ENCODE measurements at regions not wholly inside any gene's neighbourhood (a gene's known extent, or its start where the extent isn't known, plus 50 kb on each side); places are given as distances from the start of the nearest gene placed in this dataset.

- DNase-seq, result peak; percentile 47
Observed at GRCh38 chr1:4512636-4513035, 141.8 kb upstream of the AJAP1 start.

GRCh38 chr1:4513685-4514084, 140.7 kb upstream of the AJAP1 start:
- H3K27ac ChIP-seq (replicated peaks), result no peak overlapping the region
- DNase-seq, result no peak
- peaks cover 54% of the 10 kb centered on the region for H3K4me1 ChIP-seq
- H3K27me3 ChIP-seq (ENCODE audit: low read depth), result no peaks in the 10 kb centered on the region
- no peaks in the 10 kb centered on the region for H3K36me3 ChIP-seq
- no peak overlapping the region for H3K4me3 ChIP-seq
- H3K9me3 ChIP-seq (replicated peaks), result no peaks in the 10 kb centered on the region
- intact Hi-C loops (cut with micrococcal nuclease), result no loop called here
- TF ChIP-seq CTCF (IDR thresholded peaks at IDR 0.05; ENCODE audit: borderline replicate concordance), result no peak

More at GRCh38 chr1:4512636-4513035, 141.8 kb upstream of the AJAP1 start:
- intact Hi-C loops (cut with micrococcal nuclease), result no loop called here
- Histone ChIP-seq H3K9me3 (replicated peaks) (no peaks in the 10 kb centered on the region), H3K27me3 (ENCODE audit: low read depth) (peaks cover 4% of the 10 kb centered on the region), H3K4me3 (no peak overlapping the region), H3K4me1 (peaks cover 54% of the 10 kb centered on the region), H3K27ac (replicated peaks) (peak overlapping the region; percentile 62), H3K36me3 (no peaks in the 10 kb centered on the region)
- TF ChIP-seq CTCF (IDR thresholded peaks at IDR 0.05; ENCODE audit: borderline replicate concordance), result no peak

- Histone ChIP-seq H3K27me3 (ENCODE audit: low read depth) (no peaks in the 10 kb centered on the region), H3K36me3 (no peaks in the 10 kb centered on the region), H3K4me1 (peaks cover 41% of the 10 kb centered on the region), H3K9me3 (replicated peaks) (no peaks in the 10 kb centered on the region), H3K27ac (replicated peaks) (no peak overlapping the region), H3K4me3 (no peak overlapping the region)
- intact Hi-C loops (cut with micrococcal nuclease), result no loop called here
- DNase-seq, result no peak
- TF ChIP-seq CTCF (IDR thresholded peaks at IDR 0.05; ENCODE audit: borderline replicate concordance), result no peak
Observed at GRCh38 chr1:4515727-4516289, 138.6 kb upstream of the AJAP1 start.

- Histone ChIP-seq H3K4me1 (peaks cover 37% of the 10 kb centered on the region), H3K4me3 (no peak overlapping the region), H3K27ac (replicated peaks) (no peak overlapping the region), H3K9me3 (replicated peaks) (no peaks in the 10 kb centered on the region), H3K36me3 (no peaks in the 10 kb centered on the region), H3K27me3 (ENCODE audit: low read depth) (no peaks in the 10 kb centered on the region)
- no peak for TF ChIP-seq CTCF (IDR thresholded peaks at IDR 0.05; ENCODE audit: borderline replicate concordance)
- intact Hi-C loops (cut with micrococcal nuclease), result no loop called here
- no peak for DNase-seq
Observed at GRCh38 chr1:4516596-4516995, 137.8 kb upstream of the AJAP1 start.

- no peak for DNase-seq
- no peaks in the 10 kb centered on the region for H3K9me3 ChIP-seq (replicated peaks)
- no peak overlapping the region for H3K27ac ChIP-seq (replicated peaks)
- intact Hi-C loops (cut with micrococcal nuclease), result no loop called here
- peaks cover 30% of the 10 kb centered on the region for H3K4me1 ChIP-seq
- H3K27me3 ChIP-seq (ENCODE audit: low read depth), result no peaks in the 10 kb centered on the region
- no peak for TF ChIP-seq CTCF (IDR thresholded peaks at IDR 0.05; ENCODE audit: borderline replicate concordance)
- H3K4me3 ChIP-seq, result no peak overlapping the region
- no peaks in the 10 kb centered on the region for H3K36me3 ChIP-seq
Observed at GRCh38 chr1:4517186-4517954, 137.0 kb upstream of the AJAP1 start.

All from left ventricle myocardium inferior (tissue), 1 donor.